ENCODE measurements at regions not wholly inside any gene's neighbourhood (a gene's known extent, or its start where the extent isn't known, plus 50 kb on each side); places are given as distances from the start of the nearest gene placed in this dataset.

- RAD21 ChIA-PET (ENCODE audit: unreplicated experiment): no interaction called here
- H3K27me3 ChIP-seq (replicated peaks in 1 of 2; ENCODE audit: control insufficient read depth in 2 of 2, insufficient read depth in 2 of 2, low read length in 1 of 2): no peaks in the 10 kb centered on the region
- no peak overlapping the region for H3K27ac ChIP-seq (ENCODE audit: control insufficient read depth, insufficient read depth)
- no TSS peak for BruUV-seq (replicated peaks)
- CTCF ChIA-PET: no interaction called here
- H3K4me2 ChIP-seq (ENCODE audit: control insufficient read depth, insufficient read depth): no peak overlapping the region
- H3K79me2 ChIP-seq (ENCODE audit: control insufficient read depth, insufficient read depth, low read length): no peaks in the 10 kb centered on the region
- no peaks in the 10 kb centered on the region for H3K4me1 ChIP-seq (ENCODE audit: control insufficient read depth, insufficient read depth, low read length)
- no peak overlapping the region for H3K9ac ChIP-seq (ENCODE audit: control insufficient read depth, insufficient read depth, low read length)
- 22% methylated on average over 2 of the region's 2 CpGs for WGBS (ENCODE audit: insufficient coverage, insufficient replicate concordance, low lambda C conversion rate, missing lambda C conversion rate)
- H3K4me3 ChIP-seq: no peak overlapping the region
- intact Hi-C loops (cut with micrococcal nuclease; ENCODE audit: unreplicated experiment): no loop called here
- ATAC-seq (no peak), DNase-seq (ENCODE audit: low read depth, low spot score) (no peak), FAIRE-seq (peak; percentile 27)
- H2AFZ ChIP-seq (ENCODE audit: control insufficient read depth, low read depth, low read length): no peak overlapping the region
- no peaks in the 10 kb centered on the region for H4K20me1 ChIP-seq (ENCODE audit: control insufficient read depth, insufficient read depth)
- SMC1A ChIA-PET (ENCODE audit: uncharacterized antibody, unreplicated experiment): no interaction called here
- no peaks in the 10 kb centered on the region for H3K9me3 ChIP-seq (replicated peaks; ENCODE audit: control insufficient read depth, insufficient read depth, low read length)
- POLR2A ChIA-PET: no interaction called here
- H3K36me3 ChIP-seq (ENCODE audit: control insufficient read depth in 2 of 2, insufficient read depth in 2 of 2, low read length in 1 of 2): no peaks in the 10 kb centered on the region
- in situ Hi-C loops (cut with MboI): no loop called here
- no peak for TF ChIP-seq EZH2 (IDR thresholded peaks at IDR 0.05; ENCODE audit: borderline replicate concordance, control insufficient read depth, low read depth, low read length)
- no peak for TF ChIP-seq SMC3 (IDR thresholded peaks at IDR 0.05; ENCODE audit: borderline replicate concordance, low read length)
- TF ChIP-seq LARP7 (IDR thresholded peaks at IDR 0.05): no peak
- no peak for TF ChIP-seq MYB (IDR thresholded peaks at IDR 0.05; ENCODE audit: borderline replicate concordance, low read depth, low read length)
These were observed 102.6 kb downstream of the LHFPL1 start for GRCh38 chrX:112577146-112577545.

GRCh38 chrX:112571388-112571787 is 108.3 kb downstream of the LHFPL1 start:
- no peaks in the 10 kb centered on the region for H3K79me2 ChIP-seq (ENCODE audit: control insufficient read depth, insufficient read depth, low read length)
- no peaks in the 10 kb centered on the region for H3K9me3 ChIP-seq (replicated peaks; ENCODE audit: control insufficient read depth, insufficient read depth, low read length)
- H3K9ac ChIP-seq (ENCODE audit: control insufficient read depth, insufficient read depth, low read length): no peak overlapping the region
- no peaks in the 10 kb centered on the region for H3K4me1 ChIP-seq (ENCODE audit: control insufficient read depth, insufficient read depth, low read length)
- no peaks in the 10 kb centered on the region for H3K27me3 ChIP-seq (replicated peaks in 1 of 2; ENCODE audit: control insufficient read depth in 2 of 2, insufficient read depth in 2 of 2, low read length in 1 of 2)
- FAIRE-seq (no peak), ATAC-seq (peak; percentile 87), DNase-seq (ENCODE audit: low read depth, low spot score) (peak; percentile 20)
- no peak overlapping the region for H3K27ac ChIP-seq (ENCODE audit: control insufficient read depth, insufficient read depth)
- no peaks in the 10 kb centered on the region for H4K20me1 ChIP-seq (ENCODE audit: control insufficient read depth, insufficient read depth)
- in situ Hi-C loops (cut with MboI) (no loop called here), intact Hi-C loops (cut with micrococcal nuclease; ENCODE audit: unreplicated experiment) (no loop called here)
- no peak overlapping the region for H3K4me3 ChIP-seq
- H3K4me2 ChIP-seq (ENCODE audit: control insufficient read depth, insufficient read depth): no peak overlapping the region
- ChIA-PET CTCF (interaction anchor here (1.9 kb wide), 1 partner anchor 14 kb away, joined by 4 read pairs; no protein-coding TSS in a partner anchor), RAD21 (ENCODE audit: unreplicated experiment) (interaction anchor here (0.6 kb wide), 1 partner anchor 71 kb away, joined by 3 read pairs; no protein-coding TSS in a partner anchor), POLR2A (interaction anchor here (0.6 kb wide), 2 partner anchors 41 to 107 kb away, joined by 6 read pairs; no protein-coding TSS in a partner anchor), SMC1A (ENCODE audit: uncharacterized antibody, unreplicated experiment) (no interaction called here)
- no peaks in the 10 kb centered on the region for H3K36me3 ChIP-seq (ENCODE audit: control insufficient read depth in 2 of 2, insufficient read depth in 2 of 2, low read length in 1 of 2)
- no peak overlapping the region for H2AFZ ChIP-seq (ENCODE audit: control insufficient read depth, low read depth, low read length)
- WGBS (ENCODE audit: insufficient coverage, insufficient replicate concordance, low lambda C conversion rate, missing lambda C conversion rate): 93% methylated on average over 1 of the region's 1 CpG
- BruUV-seq (replicated peaks): no TSS peak
- no peak for TF ChIP-seq CHD4 (IDR thresholded peaks at IDR 0.05)
- TF ChIP-seq TBL1XR1 (IDR thresholded peaks at IDR 0.05; ENCODE audit: low read depth, low read length): no peak
- TF ChIP-seq RAD21 (IDR thresholded peaks at IDR 0.05; ENCODE audit: insufficient read depth, low read depth, low read length): no peak
- TF ChIP-seq ZBTB4 (CRISPR knock-in tag; IDR thresholded peaks at IDR 0.05): no peak
- no peak for TF ChIP-seq NR2C2 (IDR thresholded peaks at IDR 0.05; ENCODE audit: borderline replicate concordance, control insufficient read depth, insufficient read length, low read depth)
- TF ChIP-seq, protein P1, sequence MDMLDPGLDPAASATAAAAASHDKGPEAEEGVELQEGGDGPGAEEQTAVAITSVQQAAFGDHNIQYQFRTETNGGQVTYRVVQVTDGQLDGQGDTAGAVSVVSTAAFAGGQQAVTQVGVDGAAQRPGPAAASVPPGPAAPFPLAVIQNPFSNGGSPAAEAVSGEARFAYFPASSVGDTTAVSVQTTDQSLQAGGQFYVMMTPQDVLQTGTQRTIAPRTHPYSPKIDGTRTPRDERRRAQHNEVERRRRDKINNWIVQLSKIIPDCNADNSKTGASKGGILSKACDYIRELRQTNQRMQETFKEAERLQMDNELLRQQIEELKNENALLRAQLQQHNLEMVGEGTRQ (IDR thresholded peaks at IDR 0.05; ENCODE audit: borderline replicate concordance, low read depth, low read length): no peak
- TF ChIP-seq SRF (IDR thresholded peaks at IDR 0.05; ENCODE audit: low read depth in 2 of 2, low read length in 2 of 2): no peak
- no peak for TF ChIP-seq POLR2A (IDR thresholded peaks at IDR 0.05; ENCODE audit: low read depth, low read length)
- TF ChIP-seq MEF2B (IDR thresholded peaks at IDR 0.05; ENCODE audit: partially characterized antibody, poor library complexity, severe bottlenecking): peak; percentile 31

Measured in GM12878 (cell line).